ENCODE measurements at regions not wholly inside any gene's neighbourhood (a gene's known extent, or its start where the extent isn't known, plus 50 kb on each side); places are given as distances from the start of the nearest gene placed in this dataset.

DNA sequence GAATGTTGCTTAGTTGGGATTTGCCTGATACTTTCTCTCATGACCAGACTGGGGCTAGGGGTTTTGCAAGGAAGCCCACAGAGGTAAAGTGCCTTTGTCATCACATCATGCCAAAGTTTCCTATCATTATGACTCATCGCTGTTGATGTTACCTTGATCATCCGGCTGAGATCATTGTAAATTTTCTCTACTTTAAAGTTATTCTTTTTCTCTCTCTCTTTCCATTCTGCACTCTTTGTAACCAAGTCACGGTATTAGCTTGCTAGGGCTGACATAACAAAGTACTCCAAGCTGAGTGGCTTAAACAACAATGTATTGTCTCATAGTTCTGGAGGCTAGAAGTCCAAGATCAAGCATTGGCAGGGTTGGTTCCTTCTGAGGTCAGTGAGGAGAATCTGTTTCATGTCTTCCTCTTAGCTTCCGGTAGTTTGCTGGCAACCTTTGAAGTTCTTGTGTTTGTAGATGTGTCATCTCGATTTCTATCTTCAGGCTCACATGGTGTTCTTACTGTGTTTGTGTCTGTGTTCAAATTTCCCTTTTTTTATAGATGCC lies 113.0 kb downstream of the DTHD1 start:
- no peak for DNase-seq

DNA sequence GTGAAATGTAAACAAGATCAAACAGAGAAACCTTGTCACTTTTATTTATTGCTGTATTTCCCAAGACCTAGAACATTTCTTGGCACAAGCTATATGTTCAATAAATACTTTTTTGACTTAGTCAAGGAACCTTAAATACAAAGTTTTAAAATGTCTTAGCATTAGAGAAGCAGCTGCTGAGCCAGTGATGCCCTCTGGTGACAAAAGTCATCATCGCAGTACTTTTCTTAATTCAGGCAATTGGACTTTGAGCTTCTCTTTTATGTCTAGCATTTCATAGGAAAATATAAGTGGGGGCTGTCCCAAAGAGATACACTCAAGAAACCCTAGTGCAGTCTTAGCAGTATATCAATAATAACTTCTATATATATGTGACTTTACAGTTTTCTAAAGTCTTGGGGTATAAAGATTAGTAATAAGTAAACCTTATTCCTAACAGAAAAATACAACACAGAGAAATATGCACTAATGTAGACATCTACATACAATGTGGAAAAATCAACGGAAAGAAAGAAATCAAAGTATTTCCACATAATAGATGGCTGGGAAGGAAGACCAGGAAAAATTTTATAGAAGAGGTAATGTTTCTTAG lies 118.4 kb downstream of the DTHD1 start:
- DNase-seq, result peak; percentile 48

DNA sequence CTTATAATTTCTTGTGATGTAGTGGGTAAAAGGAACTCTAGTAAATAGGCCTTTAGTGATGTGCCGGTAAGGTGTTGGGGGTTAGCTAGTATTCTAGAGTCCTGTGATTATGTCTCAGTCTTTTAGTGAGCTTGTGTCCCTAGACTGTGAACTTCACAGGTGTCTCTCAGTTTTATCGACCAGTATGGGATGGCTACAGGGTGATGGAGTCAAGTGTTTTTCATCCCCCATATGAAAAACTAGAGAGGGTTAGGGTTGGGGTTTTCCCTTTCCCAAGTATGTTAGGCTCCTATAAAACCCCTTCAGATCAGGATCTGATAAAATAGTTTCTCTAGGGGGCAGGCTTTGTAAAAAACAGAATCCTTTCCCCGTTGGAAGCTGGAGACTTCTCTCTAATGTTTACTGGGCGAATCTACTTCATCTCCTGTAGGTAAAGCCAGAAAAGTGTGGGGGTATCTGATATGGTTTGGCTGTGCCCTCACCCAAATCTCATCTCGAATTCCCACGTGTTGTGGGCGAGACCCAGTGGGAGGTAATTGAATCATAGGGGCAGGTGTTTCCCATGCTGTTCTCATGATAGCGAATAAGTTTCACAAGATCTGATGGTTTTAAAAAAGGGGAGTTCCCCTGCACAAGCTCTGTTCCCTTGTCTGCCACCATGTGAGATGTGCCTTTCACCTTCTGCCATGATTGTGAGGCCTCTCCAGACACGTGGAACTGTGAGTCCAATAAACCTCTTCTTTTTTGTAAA lies 120.8 kb downstream of the DTHD1 start:
- no peak for DNase-seq

DNA sequence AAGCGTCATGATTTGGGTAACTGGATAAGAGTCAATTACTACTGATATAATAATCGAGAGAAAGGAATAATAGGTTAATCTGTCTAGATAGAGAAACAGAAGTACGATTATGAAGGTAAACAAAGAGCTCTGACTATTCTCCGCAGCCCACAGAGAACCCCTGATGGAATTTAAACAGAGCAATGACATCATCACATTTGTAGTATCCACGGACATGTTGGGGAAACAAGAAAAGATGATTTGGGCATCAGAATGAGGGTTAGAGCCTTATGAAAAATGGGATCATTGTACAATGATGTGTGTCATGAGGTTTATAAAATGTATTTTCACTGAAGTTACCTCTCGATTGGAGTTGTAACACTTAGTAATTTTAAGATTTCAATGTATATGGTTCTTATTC lies 129.9 kb downstream of the DTHD1 start:
- no peak for DNase-seq

DNA sequence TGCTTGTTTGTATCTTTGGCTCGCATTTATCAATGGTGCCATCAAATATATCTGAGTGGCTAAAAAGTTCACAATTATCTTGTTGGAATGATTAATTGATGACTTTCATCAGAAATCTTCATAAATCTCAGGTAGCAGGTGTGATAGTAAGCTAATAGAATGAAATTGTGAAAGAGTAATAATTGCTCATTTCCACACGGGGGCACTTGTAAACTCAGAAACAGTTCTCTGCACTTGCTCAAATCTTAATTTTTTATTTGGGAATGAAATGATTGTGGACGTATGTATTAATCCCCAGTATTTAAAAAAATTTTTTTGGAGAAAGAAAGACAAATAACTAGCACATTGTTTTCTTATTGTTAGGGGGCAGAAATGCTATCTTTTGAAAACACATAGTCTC lies 132.8 kb downstream of the DTHD1 start:
- DNase-seq, result no peak

DNA sequence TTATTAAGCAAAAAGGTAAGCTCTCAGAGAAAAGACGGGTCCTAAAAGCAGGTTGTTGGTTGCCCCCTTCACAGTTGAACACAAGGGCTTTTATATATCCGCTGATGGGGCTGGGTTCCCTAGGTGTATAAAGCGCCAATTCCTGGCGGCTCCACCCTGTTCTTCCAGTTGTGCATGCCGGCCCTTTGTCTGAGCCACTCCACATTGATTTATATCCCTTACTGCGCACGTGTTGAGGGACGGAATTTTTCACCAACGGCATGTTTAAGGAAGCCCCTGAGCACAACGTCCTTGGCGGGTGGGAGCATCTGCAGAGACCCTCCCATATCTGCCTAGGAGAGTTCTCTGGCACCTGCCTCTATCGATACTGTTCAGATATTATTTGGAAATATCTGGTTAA lies 135.7 kb downstream of the DTHD1 start:
- DNase-seq, result no peak

DNA sequence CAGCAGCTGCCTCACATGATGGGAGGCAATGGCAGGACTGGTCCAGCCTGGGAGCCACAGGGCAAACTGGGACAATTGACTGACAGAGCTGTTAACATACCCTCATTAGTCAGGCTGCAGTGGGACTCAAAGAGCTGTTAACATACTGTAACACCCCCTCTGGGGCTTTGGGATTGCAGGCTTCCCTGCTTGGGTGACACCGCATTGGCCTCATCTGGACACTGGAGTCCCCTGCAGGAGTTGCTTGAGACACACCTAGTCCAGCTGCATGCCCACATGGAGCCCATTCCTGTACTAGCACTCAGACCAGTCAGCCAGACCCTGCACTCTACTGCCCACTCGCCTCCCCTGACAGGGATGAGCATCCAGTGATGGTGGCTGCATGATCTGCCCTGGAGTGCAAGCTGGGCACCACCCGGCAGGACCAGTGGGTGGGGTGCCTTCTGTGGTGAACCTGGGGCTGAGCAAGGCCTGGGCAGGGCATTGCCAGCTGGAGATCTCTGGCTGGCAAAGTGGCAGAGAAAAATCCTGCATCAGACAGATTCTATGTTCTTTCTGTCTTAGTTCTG lies 138.8 kb downstream of the DTHD1 start:
- DNase-seq, result no peak

DNA sequence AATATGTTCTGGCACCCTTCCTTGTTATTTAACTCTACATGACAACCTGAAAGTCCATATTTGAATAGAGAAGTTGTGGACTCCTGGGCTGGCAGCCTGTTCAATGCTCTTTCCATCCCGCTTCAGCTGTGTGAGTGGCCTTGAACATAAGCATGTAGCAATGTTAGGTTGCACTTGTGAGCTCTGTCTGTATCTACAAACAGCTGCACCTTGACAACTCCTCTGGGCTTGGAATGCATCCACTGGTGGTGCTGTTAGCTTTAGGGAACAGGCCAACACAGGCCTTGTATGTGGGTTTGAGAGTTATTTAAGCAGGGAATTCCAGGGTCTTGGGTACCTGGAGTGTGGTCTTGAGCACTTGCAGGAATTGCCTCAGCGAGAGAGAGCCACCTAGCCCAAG lies 141.2 kb downstream of the DTHD1 start:
- DNase-seq, result no peak

DNA sequence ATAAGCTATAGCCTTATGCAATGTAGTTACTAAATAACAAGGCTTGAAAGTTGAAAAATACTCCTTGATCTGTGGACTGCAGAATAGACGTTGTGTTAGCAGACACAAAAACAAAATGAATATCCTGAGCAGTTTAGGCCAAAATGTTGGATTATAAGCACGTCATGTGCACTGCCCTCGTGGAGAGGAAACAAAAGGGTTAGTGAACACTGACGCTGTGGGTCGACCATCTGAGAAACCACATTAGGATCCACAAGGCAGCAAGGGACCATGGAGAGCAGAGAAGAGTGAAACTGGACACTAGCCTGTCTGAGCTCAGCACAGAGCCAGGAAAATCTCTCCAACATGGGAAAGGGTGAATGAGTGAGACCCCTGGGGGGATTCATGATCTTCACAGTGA lies 145.3 kb downstream of the DTHD1 start:
- no peak for DNase-seq

DNA sequence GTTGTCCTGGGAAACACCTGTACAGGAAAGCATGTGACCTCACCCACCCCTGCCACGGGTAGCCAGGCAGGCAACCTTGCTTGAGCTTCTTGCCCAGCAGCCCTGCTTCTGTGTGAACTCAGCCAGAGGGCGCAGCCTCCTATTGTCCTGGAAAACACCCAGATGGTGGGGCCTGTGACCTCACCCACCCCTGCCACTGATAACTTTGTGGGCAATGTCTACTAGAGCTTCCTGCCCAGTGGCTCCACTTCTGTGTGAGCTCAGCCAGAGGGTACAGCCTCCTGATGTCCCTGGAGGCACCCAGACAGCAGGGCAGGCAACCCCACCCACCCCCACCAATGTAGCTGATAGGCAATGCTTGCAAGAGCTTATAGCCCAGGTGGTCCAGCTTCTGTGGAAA lies 146.3 kb downstream of the DTHD1 start:
- no peak for DNase-seq

DNA sequence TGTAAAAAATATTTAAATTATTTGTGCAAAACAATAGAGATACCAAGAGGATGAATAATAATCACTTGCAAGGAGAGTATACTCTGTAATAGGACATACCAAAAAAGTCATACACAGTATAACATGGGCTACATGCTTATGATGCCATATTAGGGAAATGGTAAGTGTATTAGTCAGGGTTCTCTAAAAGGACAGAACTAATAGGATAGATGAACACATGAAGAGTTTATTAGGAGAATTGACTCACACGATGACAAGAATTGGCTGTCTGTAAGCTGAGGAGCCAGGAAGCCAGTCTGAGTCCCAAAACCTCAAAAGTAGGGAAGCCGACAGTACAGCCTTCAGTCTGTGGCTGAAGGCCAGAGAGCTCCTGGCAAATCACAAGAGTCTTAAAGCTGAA lies 151.2 kb downstream of the DTHD1 start:
- no peak for DNase-seq

DNA sequence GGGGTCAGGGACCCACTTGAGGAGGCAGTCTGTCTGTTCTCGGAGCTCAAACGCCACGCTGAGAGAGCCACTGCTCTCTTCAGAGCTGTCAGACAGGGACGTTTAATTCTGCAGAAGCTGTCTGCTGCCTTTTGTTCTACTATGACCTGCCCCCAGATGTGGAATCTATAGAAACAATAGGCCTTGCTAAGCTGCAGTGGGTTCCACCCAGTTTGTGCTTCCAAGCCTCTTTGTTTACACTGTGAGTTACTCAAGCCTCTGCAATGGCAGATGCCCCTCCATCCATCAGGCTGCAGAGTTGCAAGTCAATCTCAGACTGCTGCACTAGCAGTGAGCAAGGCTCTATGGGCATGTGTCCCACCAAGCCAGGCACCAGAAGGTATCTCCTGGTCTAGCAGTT lies 158.1 kb downstream of the DTHD1 start:
- no peak for DNase-seq

DNA sequence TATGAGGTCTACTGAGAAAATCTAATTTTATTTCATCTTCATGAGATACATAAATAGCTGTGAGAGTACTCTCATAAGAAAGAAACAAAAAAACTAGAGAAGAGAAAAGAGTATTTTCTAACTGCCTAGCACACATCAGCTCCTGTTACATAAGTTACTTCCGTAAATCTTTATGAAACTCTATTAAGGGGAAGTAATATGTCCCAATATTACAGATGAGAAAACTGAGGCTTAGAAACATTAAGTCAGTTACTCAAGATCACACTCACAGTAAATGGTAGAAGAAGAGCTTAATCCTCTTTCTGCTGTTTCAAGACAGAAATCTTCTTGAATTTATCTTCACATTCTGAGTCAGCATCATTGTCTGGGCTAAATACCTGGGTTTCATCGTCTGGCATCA lies 164.1 kb downstream of the DTHD1 start:
- peak; percentile 73 for DNase-seq

DNA sequence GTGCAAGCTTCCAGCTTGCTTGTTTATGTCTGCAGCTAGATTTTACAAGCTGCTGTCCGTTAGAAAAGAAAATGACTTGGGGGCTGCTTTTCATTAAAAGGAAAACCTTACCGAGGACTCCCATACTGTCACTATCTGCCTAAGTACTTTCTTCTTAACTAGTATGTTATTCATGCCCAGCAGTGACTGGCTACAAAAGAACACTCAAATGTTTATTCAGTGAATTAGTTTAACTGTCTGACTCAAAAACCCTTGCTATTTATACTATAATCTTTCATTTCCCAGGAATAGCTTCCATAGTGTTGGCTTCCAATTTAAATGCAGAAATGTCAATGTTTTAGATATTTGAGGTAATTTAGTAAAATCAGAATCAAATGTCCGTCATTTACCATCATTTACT lies 164.9 kb downstream of the DTHD1 start:
- no peak for DNase-seq

DNA sequence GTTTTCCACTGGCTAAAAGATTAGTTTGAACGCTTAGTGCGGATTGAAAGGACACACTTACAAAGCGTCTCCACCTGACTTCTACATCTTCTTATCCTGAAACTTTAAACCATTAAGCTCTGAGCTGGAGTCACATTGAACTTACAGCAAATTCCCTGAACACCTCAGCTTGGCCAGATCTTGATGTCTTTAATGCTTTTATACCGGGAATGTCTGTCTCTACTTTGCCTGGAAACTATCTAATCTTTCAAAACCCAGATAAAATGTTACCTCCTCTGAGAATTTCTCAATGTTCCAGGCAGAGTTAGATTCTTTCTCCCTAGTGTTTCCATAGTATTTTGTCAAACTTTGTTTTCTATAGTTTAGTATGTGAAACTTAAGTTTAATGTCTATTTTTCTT lies 179.9 kb downstream of the DTHD1 start:
- DNase-seq, result no peak

DNA sequence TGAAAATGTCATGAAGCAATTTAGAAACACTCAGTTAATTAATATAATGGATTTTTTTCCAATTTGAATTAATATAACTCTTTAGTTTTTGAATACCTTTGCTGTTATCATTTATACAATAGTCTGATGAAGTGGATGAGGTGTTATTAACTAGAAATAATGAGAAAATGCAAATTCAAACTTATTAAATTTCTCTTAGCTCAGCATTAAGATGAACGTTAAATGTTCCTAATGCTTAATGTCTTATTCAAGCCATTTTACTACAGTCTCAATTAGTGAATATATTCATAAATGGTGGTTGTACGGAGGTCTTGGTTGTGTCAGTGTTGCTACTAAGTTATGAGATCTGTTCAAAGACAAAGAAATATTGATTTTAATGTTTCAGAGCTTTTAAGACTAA lies 186.3 kb downstream of the DTHD1 start:
- DNase-seq, result no peak

DNA sequence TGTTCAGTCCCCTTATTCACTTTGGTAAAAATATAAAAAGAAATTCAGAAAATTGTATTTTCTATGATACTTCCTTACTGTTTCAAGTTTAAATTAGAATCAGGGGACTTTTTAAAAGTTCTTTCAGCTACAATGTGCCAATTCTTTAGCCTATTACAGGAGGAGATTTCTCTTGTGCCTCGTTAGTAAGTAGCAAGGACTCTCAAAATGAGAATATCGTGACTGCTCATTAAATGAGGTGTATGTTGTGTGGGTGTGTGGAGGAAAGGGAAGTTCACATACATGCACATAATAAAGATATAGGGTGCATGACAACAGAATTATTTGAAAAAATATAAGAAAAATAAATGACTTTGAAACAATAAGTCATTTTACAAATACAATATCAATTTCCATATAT lies 190.5 kb downstream of the DTHD1 start:
- DNase-seq, result no peak

DNA sequence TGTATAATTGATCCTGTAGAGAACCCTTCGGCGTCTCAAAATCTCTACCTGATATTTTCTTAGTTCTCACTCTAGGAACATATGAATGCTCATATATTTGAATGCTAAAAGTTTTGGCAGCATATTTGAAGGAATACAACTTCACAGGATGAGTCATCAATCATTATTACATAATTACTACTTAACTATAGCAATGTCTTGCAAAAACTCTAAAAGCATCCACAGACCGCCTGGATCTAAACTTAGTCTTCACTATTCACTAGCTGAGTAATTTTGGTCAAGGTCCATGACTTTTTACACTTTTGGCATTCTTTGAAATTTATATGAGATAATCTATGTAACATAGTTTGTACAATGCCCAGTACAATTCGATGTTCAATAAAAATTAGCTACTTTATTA lies 194.7 kb downstream of the DTHD1 start:
- DNase-seq, result no peak

DNA sequence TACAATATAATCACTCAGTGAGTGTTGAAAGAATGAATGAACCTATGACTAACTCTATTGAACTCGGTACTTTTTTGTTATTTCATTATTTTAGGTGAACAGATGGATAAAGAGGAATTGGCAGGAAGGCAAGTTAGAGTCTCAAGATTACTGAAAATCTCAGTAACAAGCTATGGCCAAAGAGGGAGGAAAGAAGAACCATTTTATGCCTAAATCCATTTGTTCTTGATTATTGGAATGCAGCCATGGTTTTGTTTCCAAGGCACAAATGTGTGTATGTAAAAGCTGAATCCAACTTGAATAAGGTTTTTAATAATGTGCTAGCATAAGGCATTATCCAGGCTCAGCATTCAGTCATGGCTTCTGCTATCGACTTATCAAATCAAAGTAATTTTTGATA lies 196.4 kb downstream of the DTHD1 start:
- DNase-seq, result no peak

DNA sequence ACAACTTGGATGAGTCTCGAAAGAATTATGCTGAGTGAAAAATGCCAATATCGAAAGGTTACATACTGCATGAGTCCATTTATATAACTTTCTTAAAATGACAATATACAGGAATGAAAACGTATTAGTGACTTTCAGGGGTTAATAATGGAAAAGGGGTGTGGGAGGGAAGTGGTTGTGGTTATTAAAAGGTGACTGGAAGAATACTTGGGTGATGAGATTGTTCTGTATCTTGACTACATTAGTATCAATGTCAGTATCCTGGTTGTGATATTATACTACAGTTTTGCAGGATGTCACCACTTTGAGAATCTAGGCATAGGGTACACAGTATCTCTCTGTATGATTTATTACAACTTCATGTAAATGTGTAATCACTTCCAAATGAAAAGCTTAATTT lies 204.5 kb downstream of the DTHD1 start:
- no peak for DNase-seq

DNA sequence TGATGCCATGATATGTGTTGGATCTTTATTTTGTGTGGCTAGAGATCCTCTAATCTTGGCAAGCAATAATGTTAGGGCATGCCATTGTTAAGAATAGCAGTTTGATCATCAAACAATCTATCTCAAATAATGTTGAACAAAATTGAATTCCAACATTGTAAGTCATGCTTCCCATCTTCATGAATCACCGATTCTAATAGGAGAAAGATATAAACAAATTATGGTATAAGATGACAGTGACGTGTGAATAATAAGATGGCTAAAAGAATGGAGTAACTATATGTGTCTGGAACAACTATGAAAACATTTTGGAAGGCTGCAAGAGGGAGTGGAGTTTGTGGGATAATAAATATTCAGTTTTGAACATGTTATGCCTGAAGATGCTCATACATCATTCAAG lies 208.4 kb downstream of the DTHD1 start:
- no peak for DNase-seq

DNA sequence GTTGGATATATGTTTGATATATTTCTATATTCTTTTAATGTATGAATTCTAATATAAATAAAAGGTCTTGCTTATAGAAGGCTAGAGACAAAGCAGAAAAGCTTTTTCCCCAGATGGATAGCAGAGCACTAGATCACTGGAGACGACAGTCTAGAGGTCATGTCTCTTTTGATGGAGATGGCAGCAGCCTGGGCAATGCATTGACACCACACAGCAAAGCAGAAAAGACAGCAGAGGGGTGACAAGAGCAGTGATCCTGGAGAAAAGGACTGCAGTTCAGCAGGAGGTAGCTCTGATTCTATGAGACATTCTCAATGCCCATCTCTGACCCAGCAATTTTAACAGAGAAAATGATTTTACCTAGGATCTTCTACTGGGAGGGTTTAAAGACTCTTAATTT lies 210.6 kb downstream of the DTHD1 start:
- no peak for DNase-seq

DNA sequence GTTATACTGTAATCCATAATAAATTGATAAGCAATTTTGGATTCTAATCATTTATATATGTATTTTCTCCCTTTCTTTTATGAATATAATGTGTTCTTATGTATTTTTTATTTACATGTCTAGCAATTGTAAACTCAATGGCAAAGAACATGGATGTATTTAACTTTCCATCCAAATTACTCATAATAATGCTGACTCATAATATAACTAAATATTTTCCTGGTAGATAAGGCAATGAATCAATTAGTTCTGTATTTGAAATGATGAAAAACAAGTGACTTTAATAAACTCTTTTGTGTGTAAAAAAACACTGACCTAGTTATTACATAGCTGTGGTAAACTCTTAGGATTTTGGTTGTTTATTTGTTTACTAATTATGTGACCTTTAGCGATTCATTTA lies 211.2 kb downstream of the DTHD1 start:
- no peak for DNase-seq

DNA sequence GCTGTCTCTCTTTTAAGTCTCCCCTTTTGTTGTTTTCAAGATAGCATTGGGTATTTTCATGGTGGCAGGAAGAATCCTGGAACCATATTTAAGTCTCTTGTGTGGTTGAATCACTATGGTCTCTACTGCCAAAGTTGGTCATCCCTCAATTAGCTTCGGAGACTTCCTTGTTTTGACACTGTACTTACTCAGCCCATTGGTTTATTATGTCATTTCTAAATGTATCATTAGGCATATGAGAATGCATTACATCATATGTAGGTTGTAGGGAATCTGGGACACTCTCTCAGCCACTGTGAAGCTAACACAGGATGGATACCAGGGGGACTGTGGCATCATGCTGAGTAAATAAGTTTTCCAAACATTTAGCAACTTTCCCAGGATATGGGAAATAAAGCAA lies 211.8 kb downstream of the DTHD1 start:
- DNase-seq, result no peak

DNA sequence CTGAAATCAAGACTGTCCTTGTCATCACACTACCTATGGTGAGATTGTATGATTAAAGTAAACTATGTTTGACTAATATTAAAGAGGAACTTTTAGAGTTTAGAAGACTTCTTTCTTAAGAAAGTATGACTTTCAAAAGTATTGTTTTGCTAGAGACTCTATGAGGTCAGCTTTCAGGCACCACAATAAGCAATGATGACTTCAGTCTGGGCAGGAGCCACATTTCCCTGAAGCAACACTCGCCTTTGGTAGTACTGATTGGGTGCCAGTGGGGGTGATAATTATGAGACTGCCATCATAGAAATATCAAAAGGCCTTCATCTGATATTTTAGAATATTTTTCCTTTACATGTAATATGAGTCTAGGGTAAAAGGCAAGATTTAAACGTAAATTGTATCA lies 212.6 kb downstream of the DTHD1 start:
- no peak for DNase-seq

Data from inflammatory macrophage treated with lipopolysaccharide for 4 hours (primary cell).